ENCODE measurements at regions not wholly inside any gene's neighbourhood (a gene's known extent, or its start where the extent isn't known, plus 50 kb on each side); places are given as distances from the start of the nearest gene placed in this dataset.

DNA sequence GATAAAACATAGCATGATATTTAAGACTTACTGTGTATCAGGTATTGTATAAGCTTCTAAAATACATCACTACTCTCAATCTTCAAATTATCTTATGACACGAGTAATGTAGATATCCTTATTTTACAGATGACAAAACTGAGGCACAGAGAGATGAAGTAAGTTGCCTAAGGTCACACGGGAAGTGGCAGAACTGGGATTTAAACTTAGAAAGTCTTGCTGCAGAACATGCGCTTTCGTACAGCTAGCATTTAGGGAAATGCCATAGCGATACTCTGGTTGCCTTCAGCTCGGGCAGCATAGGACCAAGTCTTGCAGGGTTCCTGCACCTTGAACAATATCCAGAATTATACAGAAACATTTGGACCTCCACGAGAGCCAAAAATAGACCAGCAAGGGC lies 162.4 kb downstream of the BRMS1L start:
- DNase-seq (ENCODE audit: low read depth, low spot score) (no peak), FAIRE-seq (no peak)
- dilution Hi-C loops (cut with MboI; ENCODE audit: extremely low pct_ligation_motif_present, low sequenced_read_pairs) (no loop called here), intact Hi-C loops (cut with micrococcal nuclease) (no loop called here)
- ChIA-PET CTCF (no interaction called here), POLR2A (no interaction called here)
- no peak overlapping the region for H3K4me2 ChIP-seq (ENCODE audit: insufficient read depth, low read length)
- no peaks in the 10 kb centered on the region for H3K27me3 ChIP-seq (ENCODE audit: control insufficient read depth in 2 of 2, insufficient read depth in 2 of 2, low read length in 2 of 2)
- no peak overlapping the region for H3K4me3 ChIP-seq (replicated peaks in 1 of 3; ENCODE audit: insufficient read depth in 1 of 3, low read depth in 1 of 3, low read length in 3 of 3)
- no peaks in the 10 kb centered on the region for H3K4me1 ChIP-seq (ENCODE audit: control insufficient read depth, extremely low read depth, insufficient read depth, low read length)
- no peaks in the 10 kb centered on the region for H3K36me3 ChIP-seq (ENCODE audit: control insufficient read depth in 2 of 2, extremely low read depth in 1 of 2, insufficient read depth in 2 of 2, low read length in 2 of 2)
- H2AFZ ChIP-seq (ENCODE audit: low read depth, low read length): no peak overlapping the region
- no peak overlapping the region for H3K9ac ChIP-seq (replicated peaks; ENCODE audit: extremely low read depth, insufficient read depth, low read length)
- H3K9me3 ChIP-seq (replicated peaks; ENCODE audit: control insufficient read depth, insufficient read depth, low read length): no peaks in the 10 kb centered on the region
- no peaks in the 10 kb centered on the region for H3K79me2 ChIP-seq (ENCODE audit: control insufficient read depth, insufficient read depth, low read length)
- H3K27ac ChIP-seq (ENCODE audit: insufficient read depth, low read depth, low read length): no peak overlapping the region
- TF ChIP-seq EZH2 (IDR thresholded peaks at IDR 0.05; ENCODE audit: borderline replicate concordance, low read depth, low read length, severe bottlenecking): no peak
- no TSS peak for BruUV-seq (replicated peaks)
- H4K20me1 ChIP-seq (replicated peaks; ENCODE audit: control insufficient read depth, extremely low read depth, insufficient read depth, low read length): no peaks in the 10 kb centered on the region
- H3K9me1 ChIP-seq (replicated peaks; ENCODE audit: control insufficient read depth, extremely low read depth, insufficient read depth, low read length): no peaks in the 10 kb centered on the region

DNA sequence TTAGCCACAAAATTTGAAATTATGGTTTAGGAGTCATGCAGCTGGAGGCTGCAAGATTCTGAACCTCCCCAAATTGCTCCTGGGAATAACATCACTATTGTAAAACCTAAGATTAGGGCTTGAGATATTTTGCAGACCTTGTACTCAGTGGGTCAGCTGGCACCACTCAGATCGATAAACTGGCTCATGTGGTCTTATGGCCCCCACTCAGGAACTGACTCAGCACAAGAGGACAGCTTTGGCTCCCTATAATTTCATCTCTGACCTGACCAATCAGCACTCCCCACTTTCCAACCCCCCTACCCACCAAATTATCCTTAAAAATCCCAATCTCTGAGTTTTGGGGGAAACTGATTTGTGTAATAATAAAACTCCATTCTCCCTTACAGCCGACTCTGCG lies 161.6 kb downstream of the BRMS1L start:
- DNase-seq (ENCODE audit: low read depth, low spot score) (no peak), FAIRE-seq (no peak)
- no peak overlapping the region for H3K4me2 ChIP-seq (ENCODE audit: insufficient read depth, low read length)
- POLR2A ChIA-PET: no interaction called here
- H4K20me1 ChIP-seq (replicated peaks; ENCODE audit: control insufficient read depth, extremely low read depth, insufficient read depth, low read length): no peaks in the 10 kb centered on the region
- BruUV-seq (replicated peaks): no TSS peak
- H3K4me3 ChIP-seq (replicated peaks in 1 of 3; ENCODE audit: insufficient read depth in 1 of 3, low read depth in 1 of 3, low read length in 3 of 3): no peak overlapping the region
- CTCF ChIA-PET: no interaction called here
- H3K9me1 ChIP-seq (replicated peaks; ENCODE audit: control insufficient read depth, extremely low read depth, insufficient read depth, low read length): no peaks in the 10 kb centered on the region
- no peaks in the 10 kb centered on the region for H3K79me2 ChIP-seq (ENCODE audit: control insufficient read depth, insufficient read depth, low read length)
- no peaks in the 10 kb centered on the region for H3K9me3 ChIP-seq (replicated peaks; ENCODE audit: control insufficient read depth, insufficient read depth, low read length)
- no peak overlapping the region for H3K9ac ChIP-seq (replicated peaks; ENCODE audit: extremely low read depth, insufficient read depth, low read length)
- dilution Hi-C loops (cut with MboI; ENCODE audit: extremely low pct_ligation_motif_present, low sequenced_read_pairs) (no loop called here), intact Hi-C loops (cut with micrococcal nuclease) (no loop called here)
- no peaks in the 10 kb centered on the region for H3K36me3 ChIP-seq (ENCODE audit: control insufficient read depth in 2 of 2, extremely low read depth in 1 of 2, insufficient read depth in 2 of 2, low read length in 2 of 2)
- no peaks in the 10 kb centered on the region for H3K4me1 ChIP-seq (ENCODE audit: control insufficient read depth, extremely low read depth, insufficient read depth, low read length)
- H2AFZ ChIP-seq (ENCODE audit: low read depth, low read length): no peak overlapping the region
- TF ChIP-seq POLR2AphosphoS5 (IDR thresholded peaks at IDR 0.05; ENCODE audit: insufficient read depth, low read depth, low read length) (no peak), JUN (IDR thresholded peaks at IDR 0.05; ENCODE audit: borderline replicate concordance, insufficient read depth, insufficient read length, low read depth) (no peak), EZH2 (IDR thresholded peaks at IDR 0.05; ENCODE audit: borderline replicate concordance, low read depth, low read length, severe bottlenecking) (no peak), MYC (IDR thresholded peaks at IDR 0.05; ENCODE audit: low read depth, low read length) (no peak), POLR2A (IDR thresholded peaks at IDR 0.05; ENCODE audit: low read depth, low read length) (no peak), FOS (IDR thresholded peaks at IDR 0.05; ENCODE audit: borderline replicate concordance, insufficient read depth, low read length) (no peak), GATA2 (IDR thresholded peaks at IDR 0.05; ENCODE audit: insufficient read depth, insufficient read length, low read depth, low read length) (no peak)
- TF ChIP-seq, protein P1, sequence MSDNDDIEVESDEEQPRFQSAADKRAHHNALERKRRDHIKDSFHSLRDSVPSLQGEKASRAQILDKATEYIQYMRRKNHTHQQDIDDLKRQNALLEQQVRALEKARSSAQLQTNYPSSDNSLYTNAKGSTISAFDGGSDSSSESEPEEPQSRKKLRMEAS (IDR thresholded peaks at IDR 0.05; ENCODE audit: insufficient read depth, insufficient read length): no peak
- TF ChIP-seq, protein P2, sequence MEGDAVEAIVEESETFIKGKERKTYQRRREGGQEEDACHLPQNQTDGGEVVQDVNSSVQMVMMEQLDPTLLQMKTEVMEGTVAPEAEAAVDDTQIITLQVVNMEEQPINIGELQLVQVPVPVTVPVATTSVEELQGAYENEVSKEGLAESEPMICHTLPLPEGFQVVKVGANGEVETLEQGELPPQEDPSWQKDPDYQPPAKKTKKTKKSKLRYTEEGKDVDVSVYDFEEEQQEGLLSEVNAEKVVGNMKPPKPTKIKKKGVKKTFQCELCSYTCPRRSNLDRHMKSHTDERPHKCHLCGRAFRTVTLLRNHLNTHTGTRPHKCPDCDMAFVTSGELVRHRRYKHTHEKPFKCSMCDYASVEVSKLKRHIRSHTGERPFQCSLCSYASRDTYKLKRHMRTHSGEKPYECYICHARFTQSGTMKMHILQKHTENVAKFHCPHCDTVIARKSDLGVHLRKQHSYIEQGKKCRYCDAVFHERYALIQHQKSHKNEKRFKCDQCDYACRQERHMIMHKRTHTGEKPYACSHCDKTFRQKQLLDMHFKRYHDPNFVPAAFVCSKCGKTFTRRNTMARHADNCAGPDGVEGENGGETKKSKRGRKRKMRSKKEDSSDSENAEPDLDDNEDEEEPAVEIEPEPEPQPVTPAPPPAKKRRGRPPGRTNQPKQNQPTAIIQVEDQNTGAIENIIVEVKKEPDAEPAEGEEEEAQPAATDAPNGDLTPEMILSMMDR (IDR thresholded peaks at IDR 0.05; ENCODE audit: extremely low read depth in 1 of 2, insufficient read depth in 1 of 2, low read depth in 1 of 2, low read length in 2 of 2): no peak
- H3K27ac ChIP-seq (ENCODE audit: insufficient read depth, low read depth, low read length): no peak overlapping the region
- no peaks in the 10 kb centered on the region for H3K27me3 ChIP-seq (ENCODE audit: control insufficient read depth in 2 of 2, insufficient read depth in 2 of 2, low read length in 2 of 2)

Data from endothelial cell of umbilical vein (primary cell).